ENCODE measurements at regions not wholly inside any gene's neighbourhood (a gene's known extent, or its start where the extent isn't known, plus 50 kb on each side); places are given as distances from the start of the nearest gene placed in this dataset.

GRCh38 chr4:183816882-183817509 lies 88.1 kb upstream of the STOX2 start:
- TF ChIP-seq CTCF (IDR thresholded peaks at IDR 0.05; ENCODE audit: poor library complexity, severe bottlenecking) (no peak), POLR2AphosphoS5 (IDR thresholded peaks at IDR 0.05) (no peak), REST (IDR thresholded peaks at IDR 0.05; ENCODE audit: borderline replicate concordance) (no peak), RAD21 (conservative IDR thresholded peaks at IDR 0.05) (no peak), EZH2 (IDR thresholded peaks at IDR 0.05; ENCODE audit: borderline replicate concordance, insufficient read depth, low read length, poor library complexity, severe bottlenecking) (no peak)

Measured in neural cell (in vitro differentiated cells).